RWPE1 (cell line): ENCODE measurements at regions not wholly inside any gene's neighbourhood (a gene's known extent, or its start where the extent isn't known, plus 50 kb on each side); places are given as distances from the start of the nearest gene placed in this dataset.
"Not testable (repeated sequence)": the region's sequence is repeated elsewhere in the genome, so short reads cannot be mapped to it uniquely, and the experiment has no call there.

ENCODE experiments used
- CTCF ChIA-PET: fragments of 350-600 bp; sonication (Branson Sonifier 250); formaldehyde crosslinking; extraction: SDS; loops from one replicate; lab custom pipeline; 2021; lab: Yijun Ruan, JAX
- POLR2A ChIA-PET: fragments of 400-600 bp; formaldehyde crosslinking; extraction: SDS; loops from one replicate; lab custom pipeline; 2020; ENCODE audit warnings: antibody characterized with exemption; ENCODE audit not compliant: low non-redundant PET; lab: Yijun Ruan, JAX
- DNase-seq: peaks from one replicate; pipeline ENCODE4 v3.0.0; 2012; ENCODE audit warnings: low spot score
- H3K27ac ChIP-seq: fragments of 450-650 bp; 2 replicates; pipeline ENCODE4 v1.5.1; 2017
- CTCF ChIP-seq: fragments of 450-650 bp; conservative IDR thresholded peaks from 2 replicates; pipeline ENCODE4 v1.5.1; 2017; ENCODE audit warnings: low read depth, mild to moderate bottlenecking

- CTCF ChIA-PET, result interaction anchor here (0.8 kb wide), 1 partner anchor 1474 kb away, joined by 4 read pairs; no protein-coding TSS in a partner anchor
- no peak for DNase-seq
- POLR2A ChIA-PET, result no interaction called here
- TF ChIP-seq CTCF, result no peak
- H3K27ac ChIP-seq, result no peak overlapping the region
These were observed 364.8 kb downstream of the NYAP2 start for GRCh38 chr2:225764346-225764745.

GRCh38 chr2:225763711-225764110, 364.2 kb downstream of the NYAP2 start:
- POLR2A ChIA-PET, result no interaction called here
- TF ChIP-seq CTCF, result no peak
- no peak overlapping the region for H3K27ac ChIP-seq
- CTCF ChIA-PET, result interaction anchor here (0.8 kb wide), 1 partner anchor 1475 kb away, joined by 4 read pairs; no protein-coding TSS in a partner anchor
- DNase-seq, result no peak

- TF ChIP-seq CTCF, result no peak
- CTCF ChIA-PET, result interaction anchor here (0.7 kb wide), 1 partner anchor 80 kb away, joined by 4 read pairs; no protein-coding TSS in a partner anchor
- POLR2A ChIA-PET, result no interaction called here
- no peak overlapping the region for H3K27ac ChIP-seq
- DNase-seq, result no peak
These were observed 361.9 kb downstream of the NYAP2 start for GRCh38 chr2:225761396-225761795.

- CTCF ChIA-PET, result interaction anchor here (0.6 kb wide), 1 partner anchor 108 kb away, joined by 3 read pairs; no protein-coding TSS in a partner anchor
- no peak for TF ChIP-seq CTCF
- DNase-seq, result no peak
- no peak overlapping the region for H3K27ac ChIP-seq
- POLR2A ChIA-PET, result no interaction called here
These were observed 357.7 kb downstream of the NYAP2 start for GRCh38 chr2:225757248-225757647.

- POLR2A ChIA-PET, result no interaction called here
- CTCF ChIA-PET, result interaction anchor here (0.6 kb wide), 1 partner anchor 758 kb away, joined by 4 read pairs; no protein-coding TSS in a partner anchor
- no peak for DNase-seq
- no peak for TF ChIP-seq CTCF
- H3K27ac ChIP-seq, result no peak overlapping the region
These were observed 356.7 kb downstream of the NYAP2 start for GRCh38 chr2:225756198-225756597.

- CTCF ChIA-PET, result no interaction called here
- H3K27ac ChIP-seq, result no peak overlapping the region
- POLR2A ChIA-PET, result no interaction called here
- TF ChIP-seq CTCF, result no peak
- DNase-seq, result no peak
These were observed 349.1 kb downstream of the NYAP2 start for GRCh38 chr2:225748609-225749008.

GRCh38 chr2:225743996-225744395, 344.5 kb downstream of the NYAP2 start:
- CTCF ChIA-PET, result interaction anchor here (0.7 kb wide), 1 partner anchor 135 kb away, joined by 3 read pairs; no protein-coding TSS in a partner anchor
- H3K27ac ChIP-seq, POLR2A ChIA-PET, DNase-seq: not testable (repeated sequence)
